H1 (cell line): ENCODE measurements at regions not wholly inside any gene's neighbourhood (a gene's known extent, or its start where the extent isn't known, plus 50 kb on each side); places are given as distances from the start of the nearest gene placed in this dataset.

ENCODE experiments used
- CTCF ChIA-PET: fragments of 300-600 bp; sonication (Branson Sonifier 250); formaldehyde crosslinking; loops from one replicate; lab custom pipeline; 2021; ENCODE audit not compliant: partially characterized antibody; lab: Charles Lee
- POLR2A ChIA-PET: fragments of 300-600 bp; sonication (Branson Sonifier 250); formaldehyde crosslinking; loops from one replicate; lab custom pipeline; 2021; ENCODE audit warnings: inconsistent platforms; ENCODE audit not compliant: partially characterized antibody; lab: Charles Lee
- DNase-seq, 2 experiments: peaks; one replicate each; pipeline versions ENCODE4 v3.0.0 to v3.0.0-alpha.2; 2010 to 2022; ENCODE audit warnings: low spot score in 2 of 2, low read depth in 1 of 2, mixed read lengths in 1 of 2
- FAIRE-seq: peaks from 2 replicates; lab custom pipeline; 2011; peaks lifted over from hg19 to GRCh38; lab: Jason Lieb, UNC
- H2AFZ ChIP-seq: 2 replicates; pipeline ENCODE4 v1.8.1; 2012; ENCODE audit warnings: low read length, inconsistent platforms
- H2AK5ac ChIP-seq: 2 replicates; pipeline ENCODE4 v1.6.1; 2013; ENCODE audit warnings: low read depth, low read length
- H2BK120ac ChIP-seq: replicated peaks from 2 replicates; pipeline ENCODE3; 2013; ENCODE audit warnings: low read depth, low read length, inconsistent platforms
- H2BK12ac ChIP-seq: 2 replicates; pipeline ENCODE4 v1.6.1; 2013; ENCODE audit warnings: low read depth, low read length
- H2BK15ac ChIP-seq: 2 replicates; pipeline ENCODE4 v1.6.1; 2013; ENCODE audit warnings: low read length
- H2BK20ac ChIP-seq: 2 replicates; pipeline ENCODE4 v1.6.1; 2013; ENCODE audit warnings: low read length
- H2BK5ac ChIP-seq: 2 replicates; pipeline ENCODE4 v1.6.1; 2013; ENCODE audit warnings: low read depth, low read length
- H3K14ac ChIP-seq: 2 replicates; pipeline ENCODE4 v1.6.1; 2013; ENCODE audit warnings: inconsistent platforms; ENCODE audit not compliant: insufficient read length
- H3K18ac ChIP-seq: 2 replicates; pipeline ENCODE4 v1.6.1; 2013; ENCODE audit warnings: low read length; ENCODE audit errors: extremely low read depth
- H3K23ac ChIP-seq: 2 replicates; pipeline ENCODE4 v1.6.1; 2013; ENCODE audit warnings: inconsistent platforms; ENCODE audit not compliant: insufficient read length
- H3K23me2 ChIP-seq: 2 replicates; pipeline ENCODE4 v1.6.1; 2013; ENCODE audit warnings: low read depth, low read length
- H3K27ac ChIP-seq: 2 replicates; pipeline ENCODE4 v1.6.1; 2011; ENCODE audit warnings: low read depth, low read length, inconsistent platforms
- H3K27me3 ChIP-seq, 4 experiments: replicated peaks in 1 of 4; 1 replicate in 1 of 4; 2 replicates in 3 of 4; pipeline versions ENCODE4 v1.6.1 to v1.8.1; 2011 to 2013; ENCODE audit warnings: low read length in 3 of 4, mild to moderate bottlenecking in 3 of 4, inconsistent platforms in 2 of 4, mixed read lengths in 2 of 4, moderate library complexity in 1 of 4; ENCODE audit not compliant: control insufficient read depth in 3 of 4, insufficient read depth in 3 of 4; ENCODE audit errors: extremely low read depth in 1 of 4
- H3K36me3 ChIP-seq, 4 experiments: 2 replicates each; pipeline versions ENCODE4 v1.6.1 to v1.8.1; 2011 to 2013; ENCODE audit warnings: mild to moderate bottlenecking in 4 of 4, low read length in 3 of 4, moderate library complexity in 2 of 4, control low read depth in 1 of 4, inconsistent platforms in 1 of 4; ENCODE audit not compliant: insufficient read depth in 4 of 4, control insufficient read depth in 2 of 4
- H3K4ac ChIP-seq: replicated peaks from 2 replicates; pipeline ENCODE3; 2013; ENCODE audit warnings: low read length, low read depth, mixed read lengths, inconsistent platforms; ENCODE audit not compliant: insufficient read length
- H3K4me1 ChIP-seq, 4 experiments: replicated peaks in 1 of 4; 1 replicate in 1 of 4; 2 replicates in 3 of 4; pipeline versions ENCODE4 v1.6.1 to v1.8.1; 2011 to 2013; ENCODE audit warnings: low read length in 3 of 4, inconsistent platforms in 2 of 4, mixed read lengths in 1 of 4; ENCODE audit not compliant: insufficient read depth in 4 of 4, control insufficient read depth in 3 of 4
- H3K4me2 ChIP-seq, 2 experiments: 2 replicates each; pipeline versions ENCODE4 v1.6.1 to v1.8.1; 2011 to 2013; ENCODE audit warnings: low read depth in 2 of 2, low read length in 2 of 2, control low read depth in 1 of 2, inconsistent platforms in 1 of 2, mild to moderate bottlenecking in 1 of 2; ENCODE audit not compliant: insufficient read depth in 1 of 2
- H3K4me3 ChIP-seq, 4 experiments: fragments of 200-600, 300-600 bp in 1 of 4; sonication (generic), shearing (Covaris generic), sonication (Bioruptor Twin) in 1 of 4; 2 replicates each; pipeline versions ENCODE4 v1.5.1 to v1.8.1; 2011 to 2016; ENCODE audit warnings: low read length in 4 of 4, low read depth in 3 of 4, control low read depth in 2 of 4, inconsistent platforms in 2 of 4, mild to moderate bottlenecking in 2 of 4, mixed read lengths in 1 of 4, moderate library complexity in 1 of 4; ENCODE audit not compliant: insufficient read depth in 2 of 4; ENCODE audit errors: extremely low read depth in 1 of 4
- H3K56ac ChIP-seq: replicated peaks from 2 replicates; pipeline ENCODE3; 2013; ENCODE audit warnings: low read depth, mild to moderate bottlenecking, mixed read lengths, low read length, inconsistent platforms; ENCODE audit not compliant: insufficient read length
- H3K79me1 ChIP-seq: 2 replicates; pipeline ENCODE4 v1.6.1; 2013; ENCODE audit warnings: low read depth, low read length, control low read depth
- H3K79me2 ChIP-seq, 2 experiments: 2 replicates each; pipeline versions ENCODE4 v1.6.1 to v1.8.1; 2012 to 2013; ENCODE audit warnings: low read length in 2 of 2, mild to moderate bottlenecking in 2 of 2, inconsistent platforms in 1 of 2; ENCODE audit not compliant: insufficient read depth in 2 of 2, control insufficient read depth in 1 of 2
- H3K9ac ChIP-seq, 4 experiments: replicated peaks in 1 of 4; 1 replicate in 1 of 4; 2 replicates in 3 of 4; pipeline versions ENCODE4 v1.6.1 to v1.8.1; 2011 to 2013; ENCODE audit warnings: low read depth in 3 of 4, low read length in 3 of 4, control low read depth in 2 of 4, mild to moderate bottlenecking in 2 of 4, moderate library complexity in 2 of 4, inconsistent platforms in 1 of 4; ENCODE audit errors: extremely low read depth in 1 of 4
- H3K9me3 ChIP-seq, 2 experiments: 2 replicates each; pipeline versions ENCODE4 v1.6.1 to v1.8.1; 2012 to 2013; ENCODE audit warnings: mild to moderate bottlenecking in 2 of 2, moderate library complexity in 2 of 2, control low read depth in 1 of 2, inconsistent platforms in 1 of 2, low read depth in 1 of 2, low read length in 1 of 2, mixed read lengths in 1 of 2; ENCODE audit not compliant: insufficient read depth in 2 of 2
- H4K20me1 ChIP-seq, 2 experiments: replicated peaks in 1 of 2; 2 replicates each; pipeline versions ENCODE3 to v1.8.1; 2011 to 2013; ENCODE audit warnings: inconsistent platforms in 2 of 2, low read length in 2 of 2, mild to moderate bottlenecking in 1 of 2; ENCODE audit not compliant: insufficient read depth in 2 of 2, control insufficient read depth in 1 of 2
- H4K5ac ChIP-seq: 2 replicates; pipeline ENCODE4 v1.6.1; 2013; ENCODE audit warnings: low read length, low read depth, mixed read lengths, inconsistent platforms; ENCODE audit not compliant: insufficient read length
- H4K8ac ChIP-seq: 2 replicates; pipeline ENCODE4 v1.8.0; 2013; ENCODE audit warnings: mild to moderate bottlenecking, moderate library complexity, low read length, inconsistent platforms; ENCODE audit not compliant: insufficient read depth; ENCODE audit errors: extremely low read depth
- H4K91ac ChIP-seq: replicated peaks from 2 replicates; pipeline ENCODE3; 2013; ENCODE audit warnings: low read length, mixed read lengths, inconsistent platforms; ENCODE audit not compliant: insufficient read length
- BACH1 ChIP-seq: IDR thresholded peaks from 2 replicates; pipeline ENCODE4 v1.6.1; 2012; ENCODE audit warnings: low read length, improper control_type of control experiment
- CTCF ChIP-seq, 3 experiments: IDR thresholded peaks; 1 replicate in 2 of 3; 2 replicates in 1 of 3; pipeline versions ENCODE4 v1.5.1 to v1.6.1; 2011; ENCODE audit warnings: low read length in 3 of 3, mild to moderate bottlenecking in 3 of 3, inconsistent platforms in 2 of 3, low read depth in 1 of 3, moderate library complexity in 1 of 3; ENCODE audit not compliant: insufficient read depth in 1 of 3; ENCODE audit errors: control extremely low read depth in 1 of 3
- FOSL1 ChIP-seq: IDR thresholded peaks from 2 replicates; pipeline ENCODE4 v1.6.1; 2011; ENCODE audit warnings: mild to moderate bottlenecking, low read depth, low read length, moderate library complexity; ENCODE audit not compliant: insufficient read depth
- PHF8 ChIP-seq: fragments of 200-600 bp; sonication (generic); conservative IDR thresholded peaks from 2 replicates; pipeline ENCODE4 v1.7.1; 2012; ENCODE audit warnings: low read depth, mild to moderate bottlenecking, inconsistent platforms, low read length, moderate library complexity
- POLR2AphosphoS5 ChIP-seq: IDR thresholded peaks from 2 replicates; pipeline ENCODE4 v1.6.1; 2011; ENCODE audit warnings: low read depth, low read length
- TAF7 ChIP-seq: optimal IDR thresholded peaks from 2 replicates; pipeline ENCODE3; 2011; ENCODE audit warnings: low read depth, mild to moderate bottlenecking, inconsistent platforms, low read length, moderate library complexity, borderline replicate concordance
- whole genome bisulfite sequencing, 2 experiments: shearing (Covaris generic) in 1 of 2; methylation state at CpG; one replicate each; pipeline versions ENCODE4 v1.1.6 to v1.1.7; 2013 to 2015; ENCODE audit warnings: low lambda C conversion rate in 2 of 2, mixed read lengths in 2 of 2, inconsistent platforms in 1 of 2, low coverage in 1 of 2, missing lambda C conversion rate in 1 of 2; ENCODE audit not compliant: insufficient replicate concordance in 2 of 2, insufficient coverage in 1 of 2, insufficient read length in 1 of 2; ENCODE audit errors: extremely low coverage in 1 of 2, missing lambda C conversion rate in 1 of 2; 5-methylcytosine and 5-hydroxymethylcytosine counted together

GRCh38 chrX:56402207-56402606 is 161.2 kb upstream of the UBQLN2 start:
- no peak overlapping the region for H3K4me3 ChIP-seq
- no peak overlapping the region for H2AFZ ChIP-seq
- H3K23ac ChIP-seq = no peak overlapping the region
- FAIRE-seq (no peak), DNase-seq (no peak)
- no peaks in the 10 kb centered on the region for H3K79me2 ChIP-seq
- CTCF ChIA-PET = no interaction called here
- H3K27me3 ChIP-seq = no peaks in the 10 kb centered on the region
- no peak overlapping the region for H2BK20ac ChIP-seq
- H2BK5ac ChIP-seq = no peak overlapping the region
- no peak overlapping the region for H4K91ac ChIP-seq
- H4K20me1 ChIP-seq = no peaks in the 10 kb centered on the region
- H4K5ac ChIP-seq = no peak overlapping the region
- POLR2A ChIA-PET = no interaction called here
- no peak overlapping the region for H3K56ac ChIP-seq
- H2BK120ac ChIP-seq = no peak overlapping the region
- no peak overlapping the region for H4K8ac ChIP-seq
- H3K9ac ChIP-seq = no peak overlapping the region
- H3K9me3 ChIP-seq = no peaks in the 10 kb centered on the region
- H3K4ac ChIP-seq = no peak overlapping the region
- H3K36me3 ChIP-seq = no peaks in the 10 kb centered on the region
- H2AK5ac ChIP-seq = no peak overlapping the region
- TF ChIP-seq CTCF (IDR thresholded peaks at IDR 0.05; ENCODE audit: control extremely low read depth in 1 of 3, insufficient read depth in 1 of 3, low read depth in 1 of 3, low read length in 3 of 3) (no peak), FOSL1 (no peak), TAF7 (no peak), BACH1 (no peak), POLR2AphosphoS5 (no peak), PHF8 (no peak)
- H3K27ac ChIP-seq = no peak overlapping the region
- no peak overlapping the region for H2BK12ac ChIP-seq
- no peak overlapping the region for H2BK15ac ChIP-seq
- H3K79me1 ChIP-seq = no peaks in the 10 kb centered on the region
- no peaks in the 10 kb centered on the region for H3K23me2 ChIP-seq
- no peak overlapping the region for H3K18ac ChIP-seq
- no peak overlapping the region for H3K14ac ChIP-seq
- no peak overlapping the region for H3K4me2 ChIP-seq
- H3K4me1 ChIP-seq = no peaks in the 10 kb centered on the region
- WGBS, 2 experiments = 83% methylated on average over 1 of the region's 1 CpG; no CpG with 5 or more reads in 1 of the 2 experiments
